Ascending aorta (tissue), 2 donors: ENCODE measurements at regions not wholly inside any gene's neighbourhood (a gene's known extent, or its start where the extent isn't known, plus 50 kb on each side); places are given as distances from the start of the nearest gene placed in this dataset.

ENCODE experiments used
- DNase-seq, 2 donors: peaks; one replicate each; pipeline ENCODE4 v3.0.0-alpha.2; 2019; ENCODE audit warnings: low spot score in 2 of 2
- H3K27ac ChIP-seq, 2 donors: fragments of 200-600 bp; sonication (generic); one replicate each; pipeline ENCODE4 v1.5.1; 2016 to 2017; ENCODE audit warnings: mild to moderate bottlenecking in 1 of 2
- H3K27me3 ChIP-seq: fragments of 200-600 bp; sonication (generic); one replicate; pipeline ENCODE4 v1.5.1; 2017
- H3K36me3 ChIP-seq, 2 donors: fragments of 200-600 bp; sonication (generic); one replicate each; pipeline ENCODE4 v1.5.1; 2016
- H3K4me1 ChIP-seq, 2 donors: fragments of 200-600 bp; sonication (generic); one replicate each; pipeline ENCODE4 v1.5.1; 2016 to 2017; ENCODE audit warnings: mild to moderate bottlenecking in 1 of 2
- H3K4me3 ChIP-seq, 2 donors: fragments of 200-600 bp; sonication (generic); one replicate each; pipeline ENCODE4 v1.5.1; 2016 to 2017; ENCODE audit warnings: mild to moderate bottlenecking in 1 of 2
- H3K9me3 ChIP-seq, 2 donors: fragments of 200-600 bp; sonication (generic); one replicate each; pipeline ENCODE4 v1.5.1; 2016
- CTCF ChIP-seq, 3 experiments: fragments of 200-600 bp in 2 of 3; fragments of 450-650 bp in 1 of 3; sonication (generic) in 2 of 3; IDR thresholded peaks; one replicate each; pipeline ENCODE4 v1.5.1; 2016 to 2019; ENCODE audit warnings: antibody characterized with exemption in 3 of 3, mild to moderate bottlenecking in 1 of 3, moderate library complexity in 1 of 3
- intact Hi-C: fragments of 100-400 bp; cut with DNase I; formaldehyde crosslinking; loops from one replicate; pipeline ENCODE4 v1.15.1; 2023

- Histone ChIP-seq H3K4me3 (no peak overlapping the region), H3K27me3 (no peaks in the 10 kb centered on the region), H3K4me1 (no peaks in the 10 kb centered on the region), H3K36me3 (no peaks in the 10 kb centered on the region), H3K9me3 (no peaks in the 10 kb centered on the region), H3K27ac (no peak overlapping the region)
- DNase-seq = no peak
- no peak for TF ChIP-seq CTCF (IDR thresholded peaks at IDR 0.05)
- intact Hi-C loops = no loop called here
Observed at GRCh38 chr12:17304503-17305347, 698.8 kb upstream of the LMO3 start.

GRCh38 chr12:17302001-17302400 lies 696.0 kb upstream of the LMO3 start:
- Histone ChIP-seq H3K27ac (no peak overlapping the region), H3K4me3 (no peak overlapping the region), H3K36me3 (no peaks in the 10 kb centered on the region), H3K27me3 (no peaks in the 10 kb centered on the region), H3K9me3 (no peaks in the 10 kb centered on the region), H3K4me1 (no peaks in the 10 kb centered on the region)
- no peak for TF ChIP-seq CTCF (IDR thresholded peaks at IDR 0.05)
- no peak for DNase-seq
- intact Hi-C loops = no loop called here

- Histone ChIP-seq H3K36me3 (no peaks in the 10 kb centered on the region), H3K4me1 (no peaks in the 10 kb centered on the region), H3K27me3 (no peaks in the 10 kb centered on the region), H3K27ac (no peak overlapping the region), H3K4me3 (no peak overlapping the region), H3K9me3 (no peaks in the 10 kb centered on the region)
- TF ChIP-seq CTCF (IDR thresholded peaks at IDR 0.05) = no peak
- intact Hi-C loops = no loop called here
- no peak for DNase-seq
Observed at GRCh38 chr12:17301544-17301943, 695.6 kb upstream of the LMO3 start.

GRCh38 chr12:17296882-17297281 lies 690.9 kb upstream of the LMO3 start:
- no peak overlapping the region for H3K4me3 ChIP-seq
- no peak overlapping the region for H3K27ac ChIP-seq
- TF ChIP-seq CTCF (IDR thresholded peaks at IDR 0.05) = no peak
- H3K36me3 ChIP-seq = no peaks in the 10 kb centered on the region
- no peaks in the 10 kb centered on the region for H3K27me3 ChIP-seq
- no peak for DNase-seq
- H3K9me3 ChIP-seq = no peaks in the 10 kb centered on the region
- intact Hi-C loops = no loop called here
- no peaks in the 10 kb centered on the region for H3K4me1 ChIP-seq

GRCh38 chr12:17286874-17287273 lies 680.9 kb upstream of the LMO3 start:
- no peaks in the 10 kb centered on the region for H3K27me3 ChIP-seq
- no peak overlapping the region for H3K27ac ChIP-seq
- no peak overlapping the region for H3K4me3 ChIP-seq
- no peak for DNase-seq
- peaks cover 0 to 8% of the 10 kb centered on the region in 2 donors for H3K9me3 ChIP-seq
- no peaks in the 10 kb centered on the region for H3K36me3 ChIP-seq
- no peak for TF ChIP-seq CTCF (IDR thresholded peaks at IDR 0.05)
- H3K4me1 ChIP-seq = no peaks in the 10 kb centered on the region
- intact Hi-C loops = no loop called here
